Vagina (tissue), 2 donors: ENCODE measurements at regions not wholly inside any gene's neighbourhood (a gene's known extent, or its start where the extent isn't known, plus 50 kb on each side); places are given as distances from the start of the nearest gene placed in this dataset.

Experiments
- DNase-seq, 2 donors: peaks; one replicate each; pipeline ENCODE4 v3.0.0-alpha.2; 2017; ENCODE audit errors: extremely low spot score in 2 of 2
- H3K27ac ChIP-seq: fragments of 200-600 bp; sonication (generic); one replicate; pipeline ENCODE4 v1.5.1; 2019
- H3K27me3 ChIP-seq: fragments of 200-600 bp; sonication (generic); one replicate; pipeline ENCODE4 v1.5.1; 2019
- H3K36me3 ChIP-seq, 2 donors: fragments of 200-600 bp; sonication (generic); one replicate each; pipeline ENCODE4 v1.5.1; 2017 to 2019
- H3K4me1 ChIP-seq: fragments of 200-600 bp; sonication (generic); one replicate; pipeline ENCODE4 v1.5.1; 2019
- H3K4me3 ChIP-seq, 2 donors: fragments of 200-600 bp; sonication (generic); 1 replicate in 1 of 2; 2 replicates in 1 of 2; pipeline ENCODE4 v1.5.1; 2016 to 2019
- H3K9me3 ChIP-seq: fragments of 200-600 bp; sonication (generic); one replicate; pipeline ENCODE4 v1.5.1; 2019
- CTCF ChIP-seq, 3 experiments: fragments of 450-650 bp in 2 of 3; fragments of 200-600 bp in 1 of 3; sonication (generic) in 1 of 3; IDR thresholded peaks; one replicate each; pipeline ENCODE4 v1.5.1; 2017 to 2019; ENCODE audit warnings: antibody characterized with exemption in 3 of 3, mild to moderate bottlenecking in 2 of 3, moderate library complexity in 2 of 3
- POLR2A ChIP-seq, 2 donors: fragments of 450-650 bp; IDR thresholded peaks; one replicate each; pipeline ENCODE4 v1.6.1; 2017; ENCODE audit warnings: antibody characterized with exemption in 2 of 2, mild to moderate bottlenecking in 2 of 2, moderate library complexity in 2 of 2
- POLR2AphosphoS5 ChIP-seq, 2 donors: sonication (generic); formaldehyde crosslinking; IDR thresholded peaks; one replicate each; pipeline ENCODE4 v1.9.0; 2017; ENCODE audit warnings: antibody characterized with exemption in 2 of 2, mild to moderate bottlenecking in 2 of 2, low read depth in 1 of 2; ENCODE audit not compliant: insufficient read depth in 1 of 2
- intact Hi-C: fragments of 100-400 bp; cut with DNase I; formaldehyde crosslinking; loops from one replicate; pipeline ENCODE4 v1.15.1; 2023

GRCh38 chr5:72693546-72694205, 122.8 kb upstream of the TNPO1 start:
- Histone ChIP-seq H3K27me3 (no peaks in the 10 kb centered on the region), H3K4me3 (no peak overlapping the region), H3K4me1 (no peaks in the 10 kb centered on the region), H3K36me3 (no peaks in the 10 kb centered on the region), H3K9me3 (no peaks in the 10 kb centered on the region), H3K27ac (no peak overlapping the region)
- no peak for TF ChIP-seq POLR2AphosphoS5 (IDR thresholded peaks at IDR 0.05; ENCODE audit: insufficient read depth in 1 of 2, low read depth in 1 of 2)
- no peak for TF ChIP-seq CTCF (IDR thresholded peaks at IDR 0.05)
- TF ChIP-seq POLR2A (IDR thresholded peaks at IDR 0.05) = no peak
- intact Hi-C loops = no loop called here
- no peak for DNase-seq

- intact Hi-C loops = no loop called here
- H3K4me1 ChIP-seq = no peaks in the 10 kb centered on the region
- H3K4me3 ChIP-seq = no peak overlapping the region
- H3K36me3 ChIP-seq = no peaks in the 10 kb centered on the region
- H3K27ac ChIP-seq = peak overlapping the region; percentile 28
- H3K27me3 ChIP-seq = no peaks in the 10 kb centered on the region
- H3K9me3 ChIP-seq = no peaks in the 10 kb centered on the region
- DNase-seq = no peak
- TF ChIP-seq POLR2A (IDR thresholded peaks at IDR 0.05) (no peak), POLR2AphosphoS5 (IDR thresholded peaks at IDR 0.05; ENCODE audit: insufficient read depth in 1 of 2, low read depth in 1 of 2) (peak in 1 of 2 donors; percentile 47), CTCF (IDR thresholded peaks at IDR 0.05) (no peak)
Measured at GRCh38 chr5:72692651-72693442, 123.6 kb upstream of the TNPO1 start.

GRCh38 chr5:72692231-72692637, 124.2 kb upstream of the TNPO1 start:
- Histone ChIP-seq H3K4me1 (no peaks in the 10 kb centered on the region), H3K4me3 (no peak overlapping the region), H3K27ac (peak overlapping the region; percentile 28), H3K36me3 (no peaks in the 10 kb centered on the region), H3K27me3 (no peaks in the 10 kb centered on the region), H3K9me3 (no peaks in the 10 kb centered on the region)
- TF ChIP-seq CTCF (IDR thresholded peaks at IDR 0.05) (no peak), POLR2AphosphoS5 (IDR thresholded peaks at IDR 0.05; ENCODE audit: insufficient read depth in 1 of 2, low read depth in 1 of 2) (no peak), POLR2A (IDR thresholded peaks at IDR 0.05) (no peak)
- intact Hi-C loops = no loop called here
- DNase-seq = no peak

- H3K27ac ChIP-seq = no peak overlapping the region
Measured at GRCh38 chr5:72691751-72692150, 124.7 kb upstream of the TNPO1 start.

More at GRCh38 chr5:72691751-72692150, 124.7 kb upstream of the TNPO1 start:
- intact Hi-C loops = no loop called here
- no peaks in the 10 kb centered on the region for H3K9me3 ChIP-seq
- no peak for DNase-seq
- H3K36me3 ChIP-seq = no peaks in the 10 kb centered on the region
- no peaks in the 10 kb centered on the region for H3K4me1 ChIP-seq
- no peak overlapping the region for H3K4me3 ChIP-seq
- H3K27me3 ChIP-seq = no peaks in the 10 kb centered on the region
- TF ChIP-seq CTCF (IDR thresholded peaks at IDR 0.05) (no peak), POLR2A (IDR thresholded peaks at IDR 0.05) (no peak), POLR2AphosphoS5 (IDR thresholded peaks at IDR 0.05; ENCODE audit: insufficient read depth in 1 of 2, low read depth in 1 of 2) (no peak)
